HCT116 (cell line): ENCODE measurements at regions not wholly inside any gene's neighbourhood (a gene's known extent, or its start where the extent isn't known, plus 50 kb on each side); places are given as distances from the start of the nearest gene placed in this dataset.

ENCODE experiments used
- ATAC-seq: fragments of 200-7000 bp; cut with Tn5 transposase; 2 replicates; pipeline ENCODE4 v1.9.1; 2020; ENCODE audit warnings: mild to moderate bottlenecking, moderate library complexity
- BruUV-seq: library from RNA; stranded (reverse); fragments of 400-500 nt; replicated peaks from 2 replicates; lab custom pipeline; 2021; lab: Mats Ljungman, UMichigan
- CTCF ChIA-PET: fragments of 300-600 bp; sonication (Branson Sonifier 250); formaldehyde crosslinking; loops from one replicate; lab custom pipeline; 2021; ENCODE audit warnings: antibody characterized with exemption; lab: Charles Lee
- POLR2A ChIA-PET: fragments of 300-600, 350-600 bp; sonication (Branson Sonifier 250); formaldehyde crosslinking; loops from one replicate; lab custom pipeline; 2021; ENCODE audit warnings: antibody characterized with exemption; lab: Charles Lee
- RAD21 ChIA-PET, 2 experiments: fragments of 300-600 bp; sonication (Branson Sonifier 250); formaldehyde crosslinking; loops; one replicate each; lab custom pipeline; 2023; ENCODE audit warnings: low total read pairs in 2 of 2; ENCODE audit not compliant: uncharacterized antibody in 2 of 2, unreplicated experiment in 2 of 2, low non-redundant PET in 1 of 2; lab: Charles Lee
- DNase-seq: peaks from one replicate; pipeline ENCODE4 v3.0.0-alpha.2; 2010; ENCODE audit warnings: low read depth, low spot score
- H2AFZ ChIP-seq: fragments of 200-600 bp; shearing (Covaris generic), sonication (generic); 2 replicates; pipeline ENCODE4 v1.6.1; 2017; ENCODE audit warnings: low read depth, mixed run types, mixed read lengths, antibody characterized with exemption, low read length; ENCODE audit not compliant: poor library complexity, severe bottlenecking
- H3K27ac ChIP-seq: 2 replicates; pipeline ENCODE4 v1.5.1; 2012; ENCODE audit warnings: low read depth, low read length
- H3K27me3 ChIP-seq: fragments of 200-600 bp; sonication (generic); 2 replicates; pipeline ENCODE4 v1.6.1; 2016; ENCODE audit warnings: mixed run types, low read length, mixed read lengths; ENCODE audit not compliant: insufficient read depth
- H3K36me3 ChIP-seq, 2 experiments: fragments of 200-500 bp in 1 of 2; fragments of 200-600 bp in 1 of 2; sonication (Bioruptor generic) in 1 of 2; sonication (generic) in 1 of 2; 2 replicates each; pipeline versions ENCODE4 v1.5.1 to v1.6.1; 2014 to 2016; ENCODE audit warnings: low read length in 2 of 2, inconsistent platforms in 1 of 2, mixed read lengths in 1 of 2, mixed run types in 1 of 2; ENCODE audit not compliant: insufficient read depth in 2 of 2, control insufficient read depth in 1 of 2
- H3K4me1 ChIP-seq, 2 experiments: fragments of 200-600 bp in 1 of 2; sonication (generic) in 1 of 2; 2 replicates each; pipeline versions ENCODE4 v1.5.1 to v1.6.1; 2012 to 2017; ENCODE audit warnings: low read length in 2 of 2, inconsistent platforms in 1 of 2, mild to moderate bottlenecking in 1 of 2, mixed read lengths in 1 of 2, mixed run types in 1 of 2, moderate library complexity in 1 of 2; ENCODE audit not compliant: insufficient read depth in 2 of 2, control insufficient read depth in 1 of 2
- H3K4me2 ChIP-seq: fragments of 200-600 bp; sonication (generic); 2 replicates; pipeline ENCODE4 v1.6.1; 2017; ENCODE audit warnings: mixed run types, low read length, mixed read lengths
- H3K4me3 ChIP-seq, 2 experiments: fragments of 200-600 bp in 1 of 2; sonication (generic) in 1 of 2; replicated peaks in 1 of 2; 2 replicates each; pipeline ENCODE4 v1.5.1; 2011 to 2016; ENCODE audit warnings: low read length in 2 of 2, control low read depth in 1 of 2, low read depth in 1 of 2, mild to moderate bottlenecking in 1 of 2, mixed read lengths in 1 of 2, mixed run types in 1 of 2
- H3K79me2 ChIP-seq: fragments of 200-600 bp; sonication (generic); 2 replicates; pipeline ENCODE4 v1.6.1; 2017; ENCODE audit warnings: mild to moderate bottlenecking, mixed run types, low read length, moderate library complexity, mixed read lengths; ENCODE audit not compliant: insufficient read depth
- H3K9ac ChIP-seq: fragments of 200-600 bp; sonication (generic); 2 replicates; pipeline ENCODE4 v1.6.1; 2016; ENCODE audit warnings: low read length, mixed read lengths
- H3K9me2 ChIP-seq: fragments of 200-600 bp; sonication (generic), shearing (Covaris generic); 2 replicates; pipeline ENCODE4 v1.6.1; 2017; ENCODE audit warnings: mixed run types, mild to moderate bottlenecking, moderate library complexity; ENCODE audit not compliant: insufficient read depth
- H3K9me3 ChIP-seq, 2 experiments: fragments of 200-500 bp in 1 of 2; fragments of 200-600 bp in 1 of 2; sonication (Bioruptor generic) in 1 of 2; sonication (generic) in 1 of 2; 2 replicates each; pipeline ENCODE4 v1.6.1; 2014 to 2017; ENCODE audit warnings: low read length in 2 of 2, mixed read lengths in 2 of 2, inconsistent platforms in 1 of 2, low read depth in 1 of 2, mild to moderate bottlenecking in 1 of 2, mixed run types in 1 of 2, moderate library complexity in 1 of 2; ENCODE audit not compliant: control insufficient read depth in 1 of 2, insufficient read depth in 1 of 2
- H4K20me1 ChIP-seq: fragments of 200-600 bp; sonication (generic), shearing (Covaris generic); 2 replicates; pipeline ENCODE4 v1.6.1; 2017; ENCODE audit warnings: mixed run types, mild to moderate bottlenecking, moderate library complexity; ENCODE audit not compliant: insufficient read depth
- CBX3 ChIP-seq: IDR thresholded peaks from 2 replicates; pipeline ENCODE4 v1.6.1; 2012; ENCODE audit warnings: low read depth
- CEBPB ChIP-seq: IDR thresholded peaks from 2 replicates; pipeline ENCODE4 v1.6.1; 2012; ENCODE audit warnings: low read depth
- EGR1 ChIP-seq: IDR thresholded peaks from 2 replicates; pipeline ENCODE4 v1.6.1; 2012; ENCODE audit warnings: low read depth
- EZH2 ChIP-seq: fragments of 200-600 bp; sonication (generic); IDR thresholded peaks from 2 replicates; pipeline ENCODE4 v1.6.1; 2017; ENCODE audit warnings: antibody characterized with exemption, mixed run types
- EZH2phosphoT487 ChIP-seq: fragments of 200-600 bp; IDR thresholded peaks from 2 replicates; pipeline ENCODE4 v1.6.1; 2018; ENCODE audit warnings: antibody characterized with exemption, borderline replicate concordance
- FOSL1 ChIP-seq: IDR thresholded peaks from 2 replicates; pipeline ENCODE4 v1.6.1; 2012; ENCODE audit warnings: low read depth
- JUND ChIP-seq: IDR thresholded peaks from 2 replicates; pipeline ENCODE4 v1.6.1; 2012
- POLR2A ChIP-seq: IDR thresholded peaks from 2 replicates; pipeline ENCODE4 v1.7.0; 2011; ENCODE audit warnings: borderline replicate concordance; ENCODE audit not compliant: insufficient read depth, insufficient read length; ENCODE audit errors: extremely low read depth
- POLR2AphosphoS5 ChIP-seq: IDR thresholded peaks from 2 replicates; pipeline ENCODE4 v1.6.1; 2011; ENCODE audit warnings: mild to moderate bottlenecking, low read depth, low read length, moderate library complexity
- RAD21 ChIP-seq: IDR thresholded peaks from 2 replicates; pipeline ENCODE4 v1.6.1; 2012; ENCODE audit warnings: low read depth, mild to moderate bottlenecking
- SIN3A ChIP-seq: IDR thresholded peaks from 2 replicates; pipeline ENCODE4 v1.6.1; 2012; ENCODE audit warnings: low read depth
- SP1 ChIP-seq: IDR thresholded peaks from 2 replicates; pipeline ENCODE4 v1.6.1; 2012; ENCODE audit warnings: low read depth
- SRF ChIP-seq: IDR thresholded peaks from 2 replicates; pipeline ENCODE4 v1.6.1; 2012; ENCODE audit warnings: low read depth
- TCF7L2 ChIP-seq: IDR thresholded peaks from 2 replicates; pipeline ENCODE4 v1.7.0; 2011; ENCODE audit warnings: borderline replicate concordance, inconsistent platforms; ENCODE audit not compliant: insufficient read depth, insufficient read length; ENCODE audit errors: extremely low read depth
- ZFX ChIP-seq: fragments of 450-650 bp; IDR thresholded peaks from 2 replicates; pipeline ENCODE4 v1.6.1; 2017
- ZNF274 ChIP-seq: fragments of 200-500 bp; sonication (Bioruptor generic); IDR thresholded peaks from 2 replicates; pipeline ENCODE4 v1.6.1; 2014; ENCODE audit warnings: mild to moderate bottlenecking, low read depth, low read length, inconsistent platforms
- intact Hi-C: fragments of 100-400 bp; cut with micrococcal nuclease; formaldehyde crosslinking; loops from 2 replicates; pipeline ENCODE4 v1.10.0; 2022
- TF ChIP-seq, protein P1 (sequence below): IDR thresholded peaks from 2 replicates; pipeline ENCODE4 v1.6.1; 2012; ENCODE audit warnings: low read depth
- TF ChIP-seq, protein P2 (sequence below): IDR thresholded peaks from 2 replicates; pipeline ENCODE4 v1.6.1; 2012
- TF ChIP-seq, protein P3 (sequence below), 3 experiments: fragments of 200-600 bp in 1 of 3; sonication (generic) in 1 of 3; IDR thresholded peaks in 2 of 3; conservative IDR thresholded peaks in 1 of 3; 2 replicates each; pipeline ENCODE4 v1.5.1; 2012 to 2017; ENCODE audit warnings: low read depth in 2 of 3, low read length in 2 of 3, antibody characterized with exemption in 1 of 3, borderline replicate concordance in 1 of 3, control low read depth in 1 of 3, mild to moderate bottlenecking in 1 of 3, mixed read lengths in 1 of 3, mixed run types in 1 of 3, moderate library complexity in 1 of 3; ENCODE audit not compliant: insufficient read depth in 1 of 3

DNA sequence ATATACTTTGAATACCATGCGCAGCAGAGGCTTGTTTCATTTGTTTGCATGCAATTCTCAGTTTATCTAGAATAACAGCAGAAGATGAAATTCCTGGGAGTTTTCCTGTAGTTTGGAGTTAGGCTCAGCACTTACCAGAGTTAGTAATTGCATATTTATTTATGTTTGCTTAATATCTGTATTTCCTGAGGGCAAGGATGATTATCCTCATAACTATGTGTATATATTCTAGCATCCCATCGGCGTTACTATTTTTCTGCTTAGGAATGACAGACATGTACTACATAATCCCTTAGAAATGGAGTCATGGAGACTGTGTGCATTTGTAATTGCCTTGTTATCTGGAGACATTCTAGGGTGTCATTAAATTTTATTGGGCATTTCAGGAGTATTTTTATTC, 1184.8 kb downstream of the DTWD2 start:
- intact Hi-C loops = no loop called here
- H3K36me3 ChIP-seq = no peaks in the 10 kb centered on the region
- H3K9me2 ChIP-seq = no peaks in the 10 kb centered on the region
- H3K27ac ChIP-seq = no peak overlapping the region
- no peaks in the 10 kb centered on the region for H4K20me1 ChIP-seq
- H3K27me3 ChIP-seq = no peaks in the 10 kb centered on the region
- ATAC-seq = no peak
- H3K79me2 ChIP-seq = no peaks in the 10 kb centered on the region
- no peak overlapping the region for H3K9ac ChIP-seq
- ChIA-PET RAD21 (no interaction called here), POLR2A (no interaction called here), CTCF (no interaction called here)
- TF ChIP-seq SIN3A (no peak), POLR2AphosphoS5 (no peak), POLR2A (no peak), SP1 (no peak), JUND (no peak), ZFX (no peak), CEBPB (no peak), ZNF274 (no peak), EZH2phosphoT487 (no peak), FOSL1 (no peak), EZH2 (no peak), EGR1 (no peak), SRF (no peak), TCF7L2 (no peak), RAD21 (no peak), CBX3 (no peak)
- TF ChIP-seq, protein P1, sequence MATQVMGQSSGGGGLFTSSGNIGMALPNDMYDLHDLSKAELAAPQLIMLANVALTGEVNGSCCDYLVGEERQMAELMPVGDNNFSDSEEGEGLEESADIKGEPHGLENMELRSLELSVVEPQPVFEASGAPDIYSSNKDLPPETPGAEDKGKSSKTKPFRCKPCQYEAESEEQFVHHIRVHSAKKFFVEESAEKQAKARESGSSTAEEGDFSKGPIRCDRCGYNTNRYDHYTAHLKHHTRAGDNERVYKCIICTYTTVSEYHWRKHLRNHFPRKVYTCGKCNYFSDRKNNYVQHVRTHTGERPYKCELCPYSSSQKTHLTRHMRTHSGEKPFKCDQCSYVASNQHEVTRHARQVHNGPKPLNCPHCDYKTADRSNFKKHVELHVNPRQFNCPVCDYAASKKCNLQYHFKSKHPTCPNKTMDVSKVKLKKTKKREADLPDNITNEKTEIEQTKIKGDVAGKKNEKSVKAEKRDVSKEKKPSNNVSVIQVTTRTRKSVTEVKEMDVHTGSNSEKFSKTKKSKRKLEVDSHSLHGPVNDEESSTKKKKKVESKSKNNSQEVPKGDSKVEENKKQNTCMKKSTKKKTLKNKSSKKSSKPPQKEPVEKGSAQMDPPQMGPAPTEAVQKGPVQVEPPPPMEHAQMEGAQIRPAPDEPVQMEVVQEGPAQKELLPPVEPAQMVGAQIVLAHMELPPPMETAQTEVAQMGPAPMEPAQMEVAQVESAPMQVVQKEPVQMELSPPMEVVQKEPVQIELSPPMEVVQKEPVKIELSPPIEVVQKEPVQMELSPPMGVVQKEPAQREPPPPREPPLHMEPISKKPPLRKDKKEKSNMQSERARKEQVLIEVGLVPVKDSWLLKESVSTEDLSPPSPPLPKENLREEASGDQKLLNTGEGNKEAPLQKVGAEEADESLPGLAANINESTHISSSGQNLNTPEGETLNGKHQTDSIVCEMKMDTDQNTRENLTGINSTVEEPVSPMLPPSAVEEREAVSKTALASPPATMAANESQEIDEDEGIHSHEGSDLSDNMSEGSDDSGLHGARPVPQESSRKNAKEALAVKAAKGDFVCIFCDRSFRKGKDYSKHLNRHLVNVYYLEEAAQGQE = no peak
- TF ChIP-seq, protein P2, sequence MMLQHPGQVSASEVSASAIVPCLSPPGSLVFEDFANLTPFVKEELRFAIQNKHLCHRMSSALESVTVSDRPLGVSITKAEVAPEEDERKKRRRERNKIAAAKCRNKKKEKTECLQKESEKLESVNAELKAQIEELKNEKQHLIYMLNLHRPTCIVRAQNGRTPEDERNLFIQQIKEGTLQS = no peak
- TF ChIP-seq, protein P3, sequence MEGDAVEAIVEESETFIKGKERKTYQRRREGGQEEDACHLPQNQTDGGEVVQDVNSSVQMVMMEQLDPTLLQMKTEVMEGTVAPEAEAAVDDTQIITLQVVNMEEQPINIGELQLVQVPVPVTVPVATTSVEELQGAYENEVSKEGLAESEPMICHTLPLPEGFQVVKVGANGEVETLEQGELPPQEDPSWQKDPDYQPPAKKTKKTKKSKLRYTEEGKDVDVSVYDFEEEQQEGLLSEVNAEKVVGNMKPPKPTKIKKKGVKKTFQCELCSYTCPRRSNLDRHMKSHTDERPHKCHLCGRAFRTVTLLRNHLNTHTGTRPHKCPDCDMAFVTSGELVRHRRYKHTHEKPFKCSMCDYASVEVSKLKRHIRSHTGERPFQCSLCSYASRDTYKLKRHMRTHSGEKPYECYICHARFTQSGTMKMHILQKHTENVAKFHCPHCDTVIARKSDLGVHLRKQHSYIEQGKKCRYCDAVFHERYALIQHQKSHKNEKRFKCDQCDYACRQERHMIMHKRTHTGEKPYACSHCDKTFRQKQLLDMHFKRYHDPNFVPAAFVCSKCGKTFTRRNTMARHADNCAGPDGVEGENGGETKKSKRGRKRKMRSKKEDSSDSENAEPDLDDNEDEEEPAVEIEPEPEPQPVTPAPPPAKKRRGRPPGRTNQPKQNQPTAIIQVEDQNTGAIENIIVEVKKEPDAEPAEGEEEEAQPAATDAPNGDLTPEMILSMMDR (IDR thresholded peaks at IDR 0.05 in 2 of 3, conservative IDR thresholded peaks at IDR 0.05 in 1 of 3; ENCODE audit: borderline replicate concordance in 1 of 3, insufficient read depth in 1 of 3, low read depth in 2 of 3, low read length in 2 of 3) = no peak
- DNase-seq = no peak
- H3K9me3 ChIP-seq = no peaks in the 10 kb centered on the region
- no peaks in the 10 kb centered on the region for H3K4me1 ChIP-seq
- no peak overlapping the region for H3K4me2 ChIP-seq
- H3K4me3 ChIP-seq = no peak overlapping the region
- no TSS peak for BruUV-seq
- H2AFZ ChIP-seq = no peak overlapping the region
